ENCODE measurements at regions not wholly inside any gene's neighbourhood (a gene's known extent, or its start where the extent isn't known, plus 50 kb on each side); places are given as distances from the start of the nearest gene placed in this dataset.

- TF ChIP-seq CTCF (IDR thresholded peaks at IDR 0.05; ENCODE audit: extremely low read depth in 1 of 2, insufficient read depth in 1 of 2, low read depth in 1 of 2, low read length in 2 of 2), result no peak
- TF ChIP-seq POLR2A (IDR thresholded peaks at IDR 0.05; ENCODE audit: low read depth, low read length), result no peak
- no peak for TF ChIP-seq POLR2AphosphoS5 (IDR thresholded peaks at IDR 0.05; ENCODE audit: insufficient read depth, low read depth, low read length)
- TF ChIP-seq MYC (IDR thresholded peaks at IDR 0.05; ENCODE audit: low read depth, low read length), result no peak
- TF ChIP-seq EZH2 (IDR thresholded peaks at IDR 0.05; ENCODE audit: borderline replicate concordance, low read depth, low read length, severe bottlenecking), result no peak
- TF ChIP-seq FOS (IDR thresholded peaks at IDR 0.05; ENCODE audit: borderline replicate concordance, insufficient read depth, low read length), result no peak
- TF ChIP-seq GATA2 (IDR thresholded peaks at IDR 0.05; ENCODE audit: insufficient read depth, insufficient read length, low read depth, low read length), result no peak
Observed at GRCh38 chr2:225290757-225291400, 108.6 kb upstream of the NYAP2 start.

All from endothelial cell of umbilical vein (primary cell).